GM12878 (cell line): ENCODE measurements at regions not wholly inside any gene's neighbourhood (a gene's known extent, or its start where the extent isn't known, plus 50 kb on each side); places are given as distances from the start of the nearest gene placed in this dataset.
"Not testable (repeated sequence)": the region's sequence is repeated elsewhere in the genome, so short reads cannot be mapped to it uniquely, and the experiment has no call there.

Experiments used
- ATAC-seq: fragments of 200-7000 bp; cut with Tn5 transposase; 3 replicates; pipeline ENCODE4 v1.9.1; 2020; ENCODE audit warnings: mild to moderate bottlenecking, moderate library complexity
- BruUV-seq: library from RNA; stranded (reverse); fragments of 400-500 nt; replicated peaks from 2 replicates; lab custom pipeline; 2021; lab: Mats Ljungman, UMichigan
- CTCF ChIA-PET: fragments of 300-600 bp; sonication (Branson Sonifier 250); formaldehyde crosslinking; extraction: SDS; loops from one replicate; lab custom pipeline; 2021; ENCODE audit warnings: inconsistent platforms; lab: Yijun Ruan, JAX
- POLR2A ChIA-PET: fragments of 350-600 bp; formaldehyde crosslinking; extraction: SDS; loops from one replicate; lab custom pipeline; 2021; ENCODE audit warnings: inconsistent platforms; lab: Charles Lee
- RAD21 ChIA-PET: fragments of 300-600 bp; sonication (Branson Sonifier 250); formaldehyde crosslinking; loops from one replicate; lab custom pipeline; 2023; ENCODE audit warnings: antibody characterized with exemption; ENCODE audit not compliant: unreplicated experiment; lab: Charles Lee
- SMC1A ChIA-PET: fragments of 300-600 bp; sonication (Branson Sonifier 250); formaldehyde crosslinking; loops from one replicate; lab custom pipeline; 2023; ENCODE audit not compliant: unreplicated experiment, uncharacterized antibody; lab: Charles Lee
- DNase-seq: peaks from one replicate; pipeline ENCODE4 v3.0.0-alpha.2; 2011; ENCODE audit warnings: low read depth, low spot score
- FAIRE-seq: peaks from 3 replicates; lab custom pipeline; 2011; peaks lifted over from hg19 to GRCh38; lab: Jason Lieb, UNC
- H2AFZ ChIP-seq: 2 replicates; pipeline ENCODE4 v1.6.0; 2011; ENCODE audit warnings: low read depth, low read length, control low read depth; ENCODE audit not compliant: control insufficient read depth
- H3K27ac ChIP-seq: 2 replicates; pipeline ENCODE4 v1.5.1; 2011; ENCODE audit warnings: control low read depth; ENCODE audit not compliant: control insufficient read depth, insufficient read depth
- H3K27me3 ChIP-seq, 2 experiments: replicated peaks in 1 of 2; 2 replicates each; pipeline versions ENCODE4 v1.6.0 to v1.6.1; 2011; ENCODE audit warnings: low read length in 1 of 2; ENCODE audit not compliant: control insufficient read depth in 2 of 2, insufficient read depth in 2 of 2
- H3K36me3 ChIP-seq, 2 experiments: 2 replicates each; pipeline ENCODE4 v1.5.1; 2011; ENCODE audit warnings: low read length in 1 of 2; ENCODE audit not compliant: control insufficient read depth in 2 of 2, insufficient read depth in 2 of 2
- H3K4me1 ChIP-seq: 2 replicates; pipeline ENCODE4 v1.6.1; 2011; ENCODE audit warnings: mild to moderate bottlenecking, low read length, moderate library complexity, mixed read lengths; ENCODE audit not compliant: control insufficient read depth, insufficient read depth
- H3K4me2 ChIP-seq: 2 replicates; pipeline ENCODE4 v1.6.0; 2011; ENCODE audit warnings: control low read depth; ENCODE audit not compliant: control insufficient read depth, insufficient read depth
- H3K4me3 ChIP-seq: fragments of 200-600 bp; sonication (generic); 2 replicates; pipeline ENCODE4 v1.5.1; 2016
- H3K79me2 ChIP-seq: 2 replicates; pipeline ENCODE4 v1.6.0; 2011; ENCODE audit warnings: low read length; ENCODE audit not compliant: control insufficient read depth, insufficient read depth
- H3K9ac ChIP-seq: 2 replicates; pipeline ENCODE4 v1.8.0; 2011; ENCODE audit warnings: low read length, control low read depth, mixed read lengths; ENCODE audit not compliant: control insufficient read depth, insufficient read depth
- H3K9me3 ChIP-seq: replicated peaks from 3 replicates; pipeline ENCODE4 v1.5.1; 2011; ENCODE audit warnings: mild to moderate bottlenecking, low read length; ENCODE audit not compliant: control insufficient read depth, insufficient read depth
- H4K20me1 ChIP-seq: 2 replicates; pipeline ENCODE4 v1.6.0; 2011; ENCODE audit not compliant: control insufficient read depth, insufficient read depth
- LARP7 ChIP-seq: fragments of 450-650 bp; IDR thresholded peaks from 2 replicates; pipeline ENCODE4 v1.6.1; 2017; ENCODE audit warnings: mild to moderate bottlenecking
- MEF2B ChIP-seq: fragments of 450-650 bp; IDR thresholded peaks from 2 replicates; pipeline ENCODE4 v1.6.1; 2018; ENCODE audit warnings: mild to moderate bottlenecking, moderate library complexity; ENCODE audit not compliant: partially characterized antibody, poor library complexity, severe bottlenecking
- MLLT1 ChIP-seq: fragments of 450-650 bp; IDR thresholded peaks from 2 replicates; pipeline ENCODE4 v1.6.1; 2016; ENCODE audit warnings: mild to moderate bottlenecking
- ZNF592 ChIP-seq: fragments of 450-650 bp; IDR thresholded peaks from 2 replicates; pipeline ENCODE4 v1.6.1; 2017; ENCODE audit warnings: mild to moderate bottlenecking, moderate library complexity
- WGBS: methylation state at CpG from one replicate; pipeline ENCODE4 v1.1.6; 2016; ENCODE audit warnings: low lambda C conversion rate; ENCODE audit not compliant: insufficient replicate concordance, insufficient coverage; ENCODE audit errors: missing lambda C conversion rate; 5-methylcytosine and 5-hydroxymethylcytosine counted together
- in situ Hi-C: fragments of 300-500 bp; cut with MboI; formaldehyde crosslinking; loops from 9 replicates; pipeline ENCODE4 v1.14.3; 2018; ENCODE audit warnings: mixed read lengths
- intact Hi-C: fragments of 100-400 bp; cut with micrococcal nuclease; formaldehyde crosslinking; loops from one replicate; pipeline ENCODE4 v1.14.2; 2022; ENCODE audit not compliant: unreplicated experiment

- TF ChIP-seq ZNF592 (no peak), LARP7 (no peak)
These were observed 114.4 kb downstream of the ZNF664 start (continued) for GRCh38 chr12:124087266-124088051.

- intact Hi-C loops (no loop called here), in situ Hi-C loops (no loop called here)
- DNase-seq = no peak
- H3K27me3 ChIP-seq = no peaks in the 10 kb centered on the region
- H2AFZ ChIP-seq = no peak overlapping the region
- RAD21 ChIA-PET = no interaction called here
- H3K9me3 ChIP-seq = no peaks in the 10 kb centered on the region; the same call in 1 of the 3 replicates
- FAIRE-seq = no peak
- H3K4me2 ChIP-seq = no peak overlapping the region
- 29% methylated on average over 16 of the region's 16 CpGs for WGBS
- TF ChIP-seq MLLT1 = no peak
- no peak for TF ChIP-seq MEF2B
- no peaks in the 10 kb centered on the region for H4K20me1 ChIP-seq
- no peak overlapping the region for H3K9ac ChIP-seq
- no TSS peak for BruUV-seq
- no peaks in the 10 kb centered on the region for H3K79me2 ChIP-seq
- POLR2A ChIA-PET = no interaction called here
- SMC1A ChIA-PET = no interaction called here
- no peaks in the 10 kb centered on the region for H3K36me3 ChIP-seq
- CTCF ChIA-PET = no interaction called here
- no peak overlapping the region for H3K4me3 ChIP-seq
- ATAC-seq = no peak
- H3K27ac ChIP-seq = no peak overlapping the region
- no peaks in the 10 kb centered on the region for H3K4me1 ChIP-seq
These were observed 115.3 kb downstream of the ZNF664 start for GRCh38 chr12:124088217-124088907.

GRCh38 chr12:124089181-124089914 lies 116.3 kb downstream of the ZNF664 start:
- H3K9me3 ChIP-seq, intact Hi-C loops, H2AFZ ChIP-seq, BruUV-seq, SMC1A ChIA-PET, in situ Hi-C loops, FAIRE-seq, H3K27me3 ChIP-seq, H3K79me2 ChIP-seq, RAD21 ChIA-PET, CTCF ChIA-PET, H3K4me3 ChIP-seq, DNase-seq, H3K9ac ChIP-seq, H3K36me3 ChIP-seq, ATAC-seq, H4K20me1 ChIP-seq, H3K27ac ChIP-seq, H3K4me1 ChIP-seq, POLR2A ChIA-PET, H3K4me2 ChIP-seq: not testable (repeated sequence)
- 31% methylated on average over 8 of the region's 11 CpGs for WGBS
